ENCODE measurements at regions not wholly inside any gene's neighbourhood (a gene's known extent, or its start where the extent isn't known, plus 50 kb on each side); places are given as distances from the start of the nearest gene placed in this dataset.

DNA sequence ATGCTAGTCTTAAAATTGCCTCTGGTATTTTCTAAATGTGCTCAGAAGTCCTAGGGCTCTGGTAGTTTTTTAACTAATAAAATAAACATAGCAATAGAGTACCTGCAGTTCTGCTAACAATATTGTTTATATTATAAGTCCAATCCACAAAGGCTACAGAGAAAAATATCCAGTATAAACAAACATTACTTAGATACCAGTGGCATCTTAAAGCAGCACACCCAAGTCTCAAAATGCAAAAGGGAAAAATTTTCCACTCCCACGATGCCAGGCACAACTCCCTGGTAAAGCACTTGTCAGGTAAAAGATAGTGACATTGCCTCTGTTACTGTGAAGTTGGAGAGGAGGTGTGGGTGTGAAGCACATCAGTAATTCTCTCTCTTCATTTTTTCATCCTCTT, 123.3 kb downstream of the OGFRL1 start:
- TF ChIP-seq, protein P1, sequence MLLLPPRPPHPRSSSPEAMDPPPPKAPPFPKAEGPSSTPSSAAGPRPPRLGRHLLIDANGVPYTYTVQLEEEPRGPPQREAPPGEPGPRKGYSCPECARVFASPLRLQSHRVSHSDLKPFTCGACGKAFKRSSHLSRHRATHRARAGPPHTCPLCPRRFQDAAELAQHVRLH (tag by site-specific recombination; IDR thresholded peaks at IDR 0.05) = no peak
- TF ChIP-seq, protein P2, sequence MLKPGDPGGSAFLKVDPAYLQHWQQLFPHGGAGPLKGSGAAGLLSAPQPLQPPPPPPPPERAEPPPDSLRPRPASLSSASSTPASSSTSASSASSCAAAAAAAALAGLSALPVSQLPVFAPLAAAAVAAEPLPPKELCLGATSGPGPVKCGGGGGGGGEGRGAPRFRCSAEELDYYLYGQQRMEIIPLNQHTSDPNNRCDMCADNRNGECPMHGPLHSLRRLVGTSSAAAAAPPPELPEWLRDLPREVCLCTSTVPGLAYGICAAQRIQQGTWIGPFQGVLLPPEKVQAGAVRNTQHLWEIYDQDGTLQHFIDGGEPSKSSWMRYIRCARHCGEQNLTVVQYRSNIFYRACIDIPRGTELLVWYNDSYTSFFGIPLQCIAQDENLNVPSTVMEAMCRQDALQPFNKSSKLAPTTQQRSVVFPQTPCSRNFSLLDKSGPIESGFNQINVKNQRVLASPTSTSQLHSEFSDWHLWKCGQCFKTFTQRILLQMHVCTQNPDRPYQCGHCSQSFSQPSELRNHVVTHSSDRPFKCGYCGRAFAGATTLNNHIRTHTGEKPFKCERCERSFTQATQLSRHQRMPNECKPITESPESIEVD (tag by site-specific recombination; IDR thresholded peaks at IDR 0.05) = peak; percentile 75; the same call in 1 of the 2 replicates
- Histone ChIP-seq H3K9me3 (ENCODE audit: control insufficient read depth, insufficient read depth, low read depth, low read length) (no peaks in the 10 kb centered on the region), H3K27ac (ENCODE audit: extremely low read depth, low read depth, low read length) (no peak overlapping the region), H3K4me3 (ENCODE audit: low read depth, low read length) (no peak overlapping the region), H3K4me1 (ENCODE audit: control insufficient read depth, insufficient read depth, low read length) (peaks cover 28% of the 10 kb centered on the region), H3K36me3 (ENCODE audit: control insufficient read depth in 2 of 2, insufficient read depth in 1 of 2, low read length in 2 of 2) (peaks cover 18 to 31% of the 10 kb centered on the region in 2 experiments; a peak in 2 of 3 replicates)
- ChIA-PET POLR2A (no interaction called here), CTCF (no interaction called here)

DNA sequence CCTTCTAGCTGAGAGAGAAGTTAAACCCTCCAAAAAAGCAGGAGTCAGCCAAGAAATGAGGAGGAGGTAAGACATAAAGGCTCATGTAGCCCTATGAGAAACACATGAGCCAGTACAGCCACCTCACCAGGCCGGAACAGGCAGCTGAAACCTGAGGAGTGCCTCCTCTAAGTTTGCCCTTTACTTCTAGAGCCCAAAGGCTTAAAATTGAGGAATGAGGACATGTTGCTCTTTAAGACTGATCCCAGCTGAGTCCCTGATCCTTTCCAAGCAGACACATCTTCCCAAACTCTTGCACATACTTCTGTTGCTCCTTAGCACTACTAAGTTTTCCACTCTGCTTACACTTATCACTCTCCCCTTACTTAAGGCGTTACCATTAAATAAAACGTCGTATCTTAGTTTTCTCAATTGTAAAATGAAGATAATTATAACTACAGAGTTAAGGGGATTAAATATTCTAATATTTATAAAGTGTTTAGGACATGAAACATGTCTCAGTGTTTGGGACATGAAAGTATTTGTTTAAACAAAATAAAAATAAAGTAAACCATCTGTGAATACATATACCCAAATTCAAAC, 124.0 kb downstream of the OGFRL1 start:
- Histone ChIP-seq H3K4me3 (ENCODE audit: low read depth, low read length) (no peak overlapping the region), H3K36me3 (ENCODE audit: control insufficient read depth in 2 of 2, insufficient read depth in 1 of 2, low read length in 2 of 2) (peaks cover 18 to 35% of the 10 kb centered on the region in 2 experiments; a peak in 2 of 3 replicates), H3K9me3 (ENCODE audit: control insufficient read depth, insufficient read depth, low read depth, low read length) (no peaks in the 10 kb centered on the region), H3K27ac (ENCODE audit: extremely low read depth, low read depth, low read length) (no peak overlapping the region), H3K4me1 (ENCODE audit: control insufficient read depth, insufficient read depth, low read length) (peaks cover 22% of the 10 kb centered on the region)
- ChIA-PET POLR2A (no interaction called here), CTCF (no interaction called here)
- peak; percentile 87 for TF ChIP-seq SCRT2 (tag by site-specific recombination; IDR thresholded peaks at IDR 0.05)
- TF ChIP-seq ZNF366 (tag by site-specific recombination; conservative IDR thresholded peaks at IDR 0.05) = no peak
- no peak for TF ChIP-seq ZNF155 (tag by site-specific recombination; IDR thresholded peaks at IDR 0.05)
- no peak for TF ChIP-seq ZNF473 (tag by site-specific recombination; IDR thresholded peaks at IDR 0.05)
- TF ChIP-seq EGR2 (tag by site-specific recombination; IDR thresholded peaks at IDR 0.05; ENCODE audit: low read depth) = no peak
- TF ChIP-seq ZNF239 (tag by site-specific recombination; IDR thresholded peaks at IDR 0.05) = no peak
- no peak for TF ChIP-seq ZNF596 (tag by site-specific recombination; IDR thresholded peaks at IDR 0.05)
- TF ChIP-seq MZF1 (tag by site-specific recombination; IDR thresholded peaks at IDR 0.05; ENCODE audit: borderline replicate concordance) = no peak
- TF ChIP-seq OVOL3 (tag by site-specific recombination; IDR thresholded peaks at IDR 0.05) = no peak
- TF ChIP-seq, protein P3, sequence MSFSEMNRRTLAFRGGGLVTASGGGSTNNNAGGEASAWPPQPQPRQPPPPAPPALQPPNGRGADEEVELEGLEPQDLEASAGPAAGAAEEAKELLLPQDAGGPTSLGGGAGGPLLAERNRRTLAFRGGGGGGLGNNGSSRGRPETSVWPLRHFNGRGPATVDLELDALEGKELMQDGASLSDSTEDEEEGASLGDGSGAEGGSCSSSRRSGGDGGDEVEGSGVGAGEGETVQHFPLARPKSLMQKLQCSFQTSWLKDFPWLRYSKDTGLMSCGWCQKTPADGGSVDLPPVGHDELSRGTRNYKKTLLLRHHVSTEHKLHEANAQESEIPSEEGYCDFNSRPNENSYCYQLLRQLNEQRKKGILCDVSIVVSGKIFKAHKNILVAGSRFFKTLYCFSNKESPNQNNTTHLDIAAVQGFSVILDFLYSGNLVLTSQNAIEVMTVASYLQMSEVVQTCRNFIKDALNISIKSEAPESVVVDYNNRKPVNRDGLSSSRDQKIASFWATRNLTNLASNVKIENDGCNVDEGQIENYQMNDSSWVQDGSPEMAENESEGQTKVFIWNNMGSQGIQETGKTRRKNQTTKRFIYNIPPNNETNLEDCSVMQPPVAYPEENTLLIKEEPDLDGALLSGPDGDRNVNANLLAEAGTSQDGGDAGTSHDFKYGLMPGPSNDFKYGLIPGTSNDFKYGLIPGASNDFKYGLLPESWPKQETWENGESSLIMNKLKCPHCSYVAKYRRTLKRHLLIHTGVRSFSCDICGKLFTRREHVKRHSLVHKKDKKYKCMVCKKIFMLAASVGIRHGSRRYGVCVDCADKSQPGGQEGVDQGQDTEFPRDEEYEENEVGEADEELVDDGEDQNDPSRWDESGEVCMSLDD (tag by site-specific recombination; IDR thresholded peaks at IDR 0.05) = no peak
- no peak for TF ChIP-seq ZNF266 (tag by site-specific recombination; IDR thresholded peaks at IDR 0.05; ENCODE audit: low read depth)
- TF ChIP-seq, protein P4, sequence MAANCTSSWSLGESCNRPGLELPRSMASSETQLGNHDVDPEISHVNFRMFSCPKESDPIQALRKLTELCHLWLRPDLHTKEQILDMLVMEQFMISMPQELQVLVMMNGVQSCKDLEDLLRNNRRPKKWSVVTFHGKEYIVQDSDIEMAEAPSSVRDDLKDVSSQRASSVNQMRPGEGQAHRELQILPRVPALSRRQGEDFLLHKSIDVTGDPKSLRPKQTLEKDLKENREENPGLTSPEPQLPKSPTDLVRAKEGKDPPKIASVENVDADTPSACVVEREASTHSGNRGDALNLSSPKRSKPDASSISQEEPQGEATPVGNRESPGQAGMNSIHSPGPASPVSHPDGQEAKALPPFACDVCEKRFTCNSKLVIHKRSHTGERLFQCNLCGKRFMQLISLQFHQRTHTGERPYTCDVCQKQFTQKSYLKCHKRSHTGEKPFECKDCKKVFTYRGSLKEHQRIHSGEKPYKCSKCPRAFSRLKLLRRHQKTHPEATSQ (tag by site-specific recombination; IDR thresholded peaks at IDR 0.05) = no peak
- TF ChIP-seq, protein P5, sequence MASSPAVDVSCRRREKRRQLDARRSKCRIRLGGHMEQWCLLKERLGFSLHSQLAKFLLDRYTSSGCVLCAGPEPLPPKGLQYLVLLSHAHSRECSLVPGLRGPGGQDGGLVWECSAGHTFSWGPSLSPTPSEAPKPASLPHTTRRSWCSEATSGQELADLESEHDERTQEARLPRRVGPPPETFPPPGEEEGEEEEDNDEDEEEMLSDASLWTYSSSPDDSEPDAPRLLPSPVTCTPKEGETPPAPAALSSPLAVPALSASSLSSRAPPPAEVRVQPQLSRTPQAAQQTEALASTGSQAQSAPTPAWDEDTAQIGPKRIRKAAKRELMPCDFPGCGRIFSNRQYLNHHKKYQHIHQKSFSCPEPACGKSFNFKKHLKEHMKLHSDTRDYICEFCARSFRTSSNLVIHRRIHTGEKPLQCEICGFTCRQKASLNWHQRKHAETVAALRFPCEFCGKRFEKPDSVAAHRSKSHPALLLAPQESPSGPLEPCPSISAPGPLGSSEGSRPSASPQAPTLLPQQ (tag by site-specific recombination; IDR thresholded peaks at IDR 0.05) = no peak
- peak; percentile 30 for TF ChIP-seq ZBTB8A (tag by site-specific recombination; IDR thresholded peaks at IDR 0.05)
- TF ChIP-seq TRIM28 (IDR thresholded peaks at IDR 0.05; ENCODE audit: borderline replicate concordance, low read length) = peak; percentile 63; the same call in 1 of the 2 replicates
- no peak for TF ChIP-seq ZNF335 (tag by site-specific recombination; conservative IDR thresholded peaks at IDR 0.05)
- TF ChIP-seq ZFHX2 (tag by site-specific recombination; conservative IDR thresholded peaks at IDR 0.05) = no peak
- TF ChIP-seq, protein P6, sequence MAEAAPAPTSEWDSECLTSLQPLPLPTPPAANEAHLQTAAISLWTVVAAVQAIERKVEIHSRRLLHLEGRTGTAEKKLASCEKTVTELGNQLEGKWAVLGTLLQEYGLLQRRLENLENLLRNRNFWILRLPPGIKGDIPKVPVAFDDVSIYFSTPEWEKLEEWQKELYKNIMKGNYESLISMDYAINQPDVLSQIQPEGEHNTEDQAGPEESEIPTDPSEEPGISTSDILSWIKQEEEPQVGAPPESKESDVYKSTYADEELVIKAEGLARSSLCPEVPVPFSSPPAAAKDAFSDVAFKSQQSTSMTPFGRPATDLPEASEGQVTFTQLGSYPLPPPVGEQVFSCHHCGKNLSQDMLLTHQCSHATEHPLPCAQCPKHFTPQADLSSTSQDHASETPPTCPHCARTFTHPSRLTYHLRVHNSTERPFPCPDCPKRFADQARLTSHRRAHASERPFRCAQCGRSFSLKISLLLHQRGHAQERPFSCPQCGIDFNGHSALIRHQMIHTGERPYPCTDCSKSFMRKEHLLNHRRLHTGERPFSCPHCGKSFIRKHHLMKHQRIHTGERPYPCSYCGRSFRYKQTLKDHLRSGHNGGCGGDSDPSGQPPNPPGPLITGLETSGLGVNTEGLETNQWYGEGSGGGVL (tag by site-specific recombination; IDR thresholded peaks at IDR 0.05) = no peak
- TF ChIP-seq ZNF24 (tag by site-specific recombination; IDR thresholded peaks at IDR 0.05) = no peak
- TF ChIP-seq HOXA7 (CRISPR knock-in tag; IDR thresholded peaks at IDR 0.05; ENCODE audit: borderline replicate concordance) = no peak
- 0 out of 2 replicates have a peak, but pooled peaks have one; percentile 32 for TF ChIP-seq PRDM1 (tag by site-specific recombination; IDR thresholded peaks at IDR 0.05)
- TF ChIP-seq REPIN1 (tag by site-specific recombination; IDR thresholded peaks at IDR 0.05; ENCODE audit: low read depth) = no peak
- no peak for TF ChIP-seq ZNF2 (tag by site-specific recombination; IDR thresholded peaks at IDR 0.05)
- TF ChIP-seq ZNF701 (tag by site-specific recombination; IDR thresholded peaks at IDR 0.05) = no peak
- no peak for TF ChIP-seq ZNF830 (tag by site-specific recombination; IDR thresholded peaks at IDR 0.05; ENCODE audit: low read depth)
